K562 (cell line): ENCODE measurements at regions not wholly inside any gene's neighbourhood (a gene's known extent, or its start where the extent isn't known, plus 50 kb on each side); places are given as distances from the start of the nearest gene placed in this dataset.
A peak's percentile ranks its signal among the peaks of the same experiment; 100 is the strongest.

ENCODE experiments used
- ATAC-seq: fragments of 200-7000 bp; cut with Tn5 transposase; 3 replicates; pipeline ENCODE4 v1.9.1; 2020; ENCODE audit warnings: moderate library complexity
- BruUV-seq: library from RNA; stranded (reverse); fragments of 400-500 nt; replicated peaks from 2 replicates; lab custom pipeline; 2021; lab: Mats Ljungman, UMichigan
- CTCF ChIA-PET: fragments of 300-600 bp; formaldehyde crosslinking; extraction: SDS; loops from one replicate; lab custom pipeline; 2021; ENCODE audit warnings: low intra/inter-chr PET ratio; lab: Yijun Ruan, JAX
- POLR2A ChIA-PET: fragments of 300-600, 350-650 bp; sonication (Branson Sonifier 250); formaldehyde crosslinking; extraction: SDS; loops from one replicate; lab custom pipeline; 2021; ENCODE audit warnings: antibody characterized with exemption, inconsistent platforms; lab: Yijun Ruan, JAX
- DNase-seq, 4 experiments: peaks; one replicate each; pipeline versions ENCODE4 v3.0.0 to v3.0.0-alpha.2; 2011 to 2018; ENCODE audit warnings: low spot score in 3 of 4, mixed read lengths in 3 of 4; ENCODE audit errors: extremely low read depth in 1 of 4
- FAIRE-seq: peaks from 2 replicates; lab custom pipeline; 2011; peaks lifted over from hg19 to GRCh38; lab: Jason Lieb, UNC
- H2AFZ ChIP-seq: 2 replicates; pipeline ENCODE4 v1.6.0; 2011; ENCODE audit warnings: low read depth, low read length, control low read depth, inconsistent platforms
- H3K27ac ChIP-seq: fragments of 200-600 bp; 3 replicates; pipeline ENCODE4 v1.8.0; 2011; ENCODE audit warnings: low read depth, mild to moderate bottlenecking, control low read depth, inconsistent platforms, low read length, moderate library complexity, mixed read lengths; ENCODE audit errors: extremely low read depth
- H3K27me3 ChIP-seq, 2 experiments: fragments of 300-600 bp in 1 of 2; 2 replicates in 1 of 2; 3 replicates in 1 of 2; pipeline versions ENCODE4 v1.6.0 to v1.8.0; 2011; ENCODE audit warnings: inconsistent platforms in 2 of 2, low read length in 2 of 2, mild to moderate bottlenecking in 1 of 2, mixed read lengths in 1 of 2, moderate library complexity in 1 of 2; ENCODE audit not compliant: control insufficient read depth in 2 of 2, insufficient read depth in 2 of 2
- H3K36me3 ChIP-seq: fragments of 300-600 bp; 3 replicates; pipeline ENCODE4 v1.8.0; 2011; ENCODE audit warnings: mild to moderate bottlenecking, low read length, inconsistent platforms; ENCODE audit not compliant: control insufficient read depth, insufficient read depth
- H3K4me1 ChIP-seq, 2 experiments: fragments of 200-600 bp in 1 of 2; replicated peaks in 1 of 2; 2 replicates in 1 of 2; 3 replicates in 1 of 2; pipeline versions ENCODE4 v1.5.1 to v1.8.0; 2011; ENCODE audit warnings: inconsistent platforms in 2 of 2, low read length in 2 of 2, mild to moderate bottlenecking in 1 of 2, mixed read lengths in 1 of 2, moderate library complexity in 1 of 2; ENCODE audit not compliant: control insufficient read depth in 2 of 2, insufficient read depth in 2 of 2
- H3K4me2 ChIP-seq: 2 replicates; pipeline ENCODE4 v1.6.1; 2011; ENCODE audit warnings: low read length, control low read depth, inconsistent platforms, mixed read lengths; ENCODE audit not compliant: insufficient read depth
- H3K4me3 ChIP-seq: fragments of 200-600 bp; sonication (generic), shearing (Covaris generic); 2 replicates; pipeline ENCODE4 v1.5.1; 2016; ENCODE audit warnings: control low read depth, inconsistent platforms
- H3K79me2 ChIP-seq: fragments of 200-600 bp; 3 replicates; pipeline ENCODE4 v1.8.0; 2011; ENCODE audit warnings: low read length, inconsistent platforms; ENCODE audit not compliant: control insufficient read depth, insufficient read depth
- H3K9ac ChIP-seq, 2 experiments: 2 replicates each; pipeline versions ENCODE4 v1.6.0 to v1.6.1; 2011; ENCODE audit warnings: low read depth in 2 of 2, low read length in 2 of 2, control low read depth in 1 of 2, inconsistent platforms in 1 of 2, mild to moderate bottlenecking in 1 of 2, mixed read lengths in 1 of 2; ENCODE audit not compliant: insufficient read depth in 1 of 2
- H3K9me1 ChIP-seq: one replicate; pipeline ENCODE4 v1.6.0; 2011; ENCODE audit warnings: inconsistent platforms, mild to moderate bottlenecking, low read length, moderate library complexity; ENCODE audit not compliant: control insufficient read depth, insufficient read depth
- H3K9me3 ChIP-seq: replicated peaks from 2 replicates; pipeline ENCODE4 v1.5.1; 2011; ENCODE audit warnings: low read depth, low read length, inconsistent platforms; ENCODE audit not compliant: control insufficient read depth, insufficient read depth
- H4K20me1 ChIP-seq: replicated peaks from 2 replicates; pipeline ENCODE4 v1.6.1; 2011; ENCODE audit warnings: low read length, inconsistent platforms, mixed read lengths; ENCODE audit not compliant: control insufficient read depth, insufficient read depth
- ARNT ChIP-seq, 2 experiments: fragments of 450-650 bp; IDR thresholded peaks; 2 replicates each; pipeline ENCODE4 v1.6.1; 2016; ENCODE audit warnings: mild to moderate bottlenecking in 1 of 2
- ATF3 ChIP-seq, 2 experiments: fragments of 450-650 bp in 1 of 2; sonication (generic) in 1 of 2; formaldehyde crosslinking in 1 of 2; IDR thresholded peaks in 1 of 2; conservative IDR thresholded peaks in 1 of 2; 2 replicates each; pipeline versions ENCODE4 v1.6.1 to v1.8.1; 2016 to 2023; ENCODE audit warnings: mild to moderate bottlenecking in 2 of 2, moderate library complexity in 2 of 2, inconsistent platforms in 1 of 2, missing genetic modification reagents in 1 of 2
- CAMTA2 ChIP-seq: fragments of 250-450 bp; sonication (Bioruptor Pico); conservative IDR thresholded peaks from 2 replicates; pipeline ENCODE4 v1.5.1; 2022
- E2F4 ChIP-seq: sonication (generic); formaldehyde crosslinking; IDR thresholded peaks from 2 replicates; pipeline ENCODE4 v1.8.0; 2022; ENCODE audit warnings: mild to moderate bottlenecking, low read depth, missing genetic modification reagents
- ELF1 ChIP-seq: fragments of 200-800 bp; sonication (Bioruptor generic); IDR thresholded peaks from 2 replicates; pipeline ENCODE4 v1.6.1; 2016; ENCODE audit warnings: missing genetic modification characterization, missing compliant biosample characterization
- FOSL1 ChIP-seq: fragments of 200-800 bp; sonication (Bioruptor generic); conservative IDR thresholded peaks from 2 replicates; pipeline ENCODE4 v1.6.1; 2016; ENCODE audit warnings: missing genetic modification characterization, missing compliant biosample characterization
- HBP1 ChIP-seq: fragments of 450-650 bp; formaldehyde crosslinking; IDR thresholded peaks from 2 replicates; pipeline ENCODE4 v1.4.0; 2022; ENCODE audit warnings: missing genetic modification characterization
- KLF1 ChIP-seq: fragments of 450-650 bp; IDR thresholded peaks from 2 replicates; pipeline ENCODE4 v1.6.1; 2016; ENCODE audit warnings: missing genetic modification characterization, missing compliant biosample characterization
- PHF20 ChIP-seq: fragments of 450-650 bp; IDR thresholded peaks from 2 replicates; pipeline ENCODE4 v1.6.1; 2018; ENCODE audit not compliant: partially characterized antibody
- PRPF4 ChIP-seq: fragments of 200-400 bp; formaldehyde crosslinking; IDR thresholded peaks from one replicate; pipeline ENCODE4 v1.6.1; 2017; ENCODE audit warnings: low read length, low read depth, mild to moderate bottlenecking; ENCODE audit not compliant: insufficient read depth, poor library complexity, severe bottlenecking
- TBL1XR1 ChIP-seq, 2 experiments: IDR thresholded peaks; 2 replicates each; pipeline ENCODE4 v1.6.1; 2012; ENCODE audit warnings: improper control_type of control experiment in 2 of 2, low read length in 2 of 2, mild to moderate bottlenecking in 1 of 2
- ZNF239 ChIP-seq: fragments of 250-450 bp; sonication (Bioruptor Pico); IDR thresholded peaks from 2 replicates; pipeline ENCODE4 v1.4.0; 2020; ENCODE audit warnings: mild to moderate bottlenecking
- ZNF75A ChIP-seq: fragments of 450-650 bp; formaldehyde crosslinking; IDR thresholded peaks from 2 replicates; pipeline ENCODE4 v1.4.0; 2020; ENCODE audit warnings: mild to moderate bottlenecking
- ZNF830 ChIP-seq: fragments of 250-450 bp; sonication (Bioruptor Pico); IDR thresholded peaks from 2 replicates; pipeline ENCODE4 v1.5.0; 2021; ENCODE audit warnings: mild to moderate bottlenecking
- WGBS: fragments of 100-300 bp; shearing (Covaris generic); methylation state at CpG from one replicate; pipeline ENCODE4 v1.1.6; 2016; ENCODE audit warnings: low coverage, mixed read lengths; ENCODE audit not compliant: insufficient coverage; ENCODE audit errors: missing lambda C conversion rate; 5-methylcytosine and 5-hydroxymethylcytosine counted together
- in situ Hi-C: fragments of 300-500 bp; cut with MboI; formaldehyde crosslinking; loops from 4 replicates; pipeline ENCODE4 v1.15.0; 2018; ENCODE audit warnings: inconsistent platforms, mixed read lengths
- intact Hi-C: fragments of 100-400 bp; cut with micrococcal nuclease; formaldehyde crosslinking; loops from 2 replicates; pipeline ENCODE4 v1.14.2; 2022

GRCh38 chr14:100989924-100990323 is 86.4 kb upstream of the RTL1 start:
- Histone ChIP-seq H4K20me1 (no peaks in the 10 kb centered on the region), H3K4me2 (no peak overlapping the region), H3K4me3 (no peak overlapping the region), H2AFZ (no peak overlapping the region), H3K9me3 (no peaks in the 10 kb centered on the region), H3K79me2 (no peaks in the 10 kb centered on the region), H3K9ac (no peak overlapping the region), H3K9me1 (no peaks in the 10 kb centered on the region)
- WGBS = 0% methylated on average over 1 of the region's 1 CpG
- POLR2A ChIA-PET = no interaction called here
- intact Hi-C loops = no loop called here
- BruUV-seq = no TSS peak
- ATAC-seq (no peak), FAIRE-seq (no peak)
- in situ Hi-C loops = no loop called here
- TF ChIP-seq ZNF830 (no peak), PHF20 (no peak), ZNF75A (CRISPR knock-in tag) (no peak), E2F4 (no peak), KLF1 (tag) (no peak)
- TF ChIP-seq, all 486 proteins: peak for 0
- Histone ChIP-seq H3K27me3 (no peaks in the 10 kb centered on the region), H3K4me1 (no peaks in the 10 kb centered on the region), H3K36me3 (no peaks in the 10 kb centered on the region), H3K27ac (no peak overlapping the region)
- CTCF ChIA-PET = no interaction called here
- DNase-seq = no peak

- no peaks in the 10 kb centered on the region for H3K4me1 ChIP-seq
- in situ Hi-C loops = no loop called here
- H2AFZ ChIP-seq = no peak overlapping the region
- ATAC-seq = no peak
- no peak for FAIRE-seq
- no peak overlapping the region for H3K4me3 ChIP-seq
- DNase-seq = no peak
- 5% methylated on average over 5 of the region's 5 CpGs for WGBS
- CTCF ChIA-PET = no interaction called here
- H3K27ac ChIP-seq = no peak overlapping the region
- no peaks in the 10 kb centered on the region for H3K9me3 ChIP-seq
- TF ChIP-seq CAMTA2 (CRISPR knock-in tag) (no peak), ELF1 (tag) (no peak), ZNF239 (CRISPR knock-in tag) (no peak), TBL1XR1 (IDR thresholded peaks at IDR 0.05; ENCODE audit: low read length in 2 of 2) (no peak), ZNF830 (no peak), ATF3 (IDR thresholded peaks at IDR 0.05) (peak; percentile 31; the same call in 1 of the 2 replicates), ATF3 (CRISPR knock-in tag; conservative IDR thresholded peaks at IDR 0.05) (no peak), FOSL1 (peak; percentile 81), ARNT (IDR thresholded peaks at IDR 0.05) (no peak), PRPF4 (no peak), HBP1 (CRISPR knock-in tag) (no peak)
- TF ChIP-seq, all 486 proteins: peak for 2
- no peak overlapping the region for H3K4me2 ChIP-seq
- H4K20me1 ChIP-seq = no peaks in the 10 kb centered on the region
- intact Hi-C loops = no loop called here
- POLR2A ChIA-PET = no interaction called here
- no peaks in the 10 kb centered on the region for H3K79me2 ChIP-seq
- no TSS peak for BruUV-seq
- no peaks in the 10 kb centered on the region for H3K36me3 ChIP-seq
- H3K9me1 ChIP-seq = no peaks in the 10 kb centered on the region
- H3K27me3 ChIP-seq = no peaks in the 10 kb centered on the region
- no peak overlapping the region for H3K9ac ChIP-seq
Observed at GRCh38 chr14:100994082-100994481, 90.6 kb upstream of the RTL1 start.
